NT2/D1 (cell line): ENCODE measurements at regions not wholly inside any gene's neighbourhood (a gene's known extent, or its start where the extent isn't known, plus 50 kb on each side); places are given as distances from the start of the nearest gene placed in this dataset.

Experiments used
- YY1 ChIP-seq: IDR thresholded peaks from 2 replicates; pipeline ENCODE4 v1.6.1; 2011; ENCODE audit not compliant: insufficient read length, insufficient read depth
- ZNF274 ChIP-seq: IDR thresholded peaks from 2 replicates; pipeline ENCODE4 v1.6.1; 2011; ENCODE audit warnings: mild to moderate bottlenecking, low read depth, low read length

GRCh38 chrX:85765651-85766050, 281.7 kb downstream of the CHM start:
- no peak for TF ChIP-seq YY1
- no peak for TF ChIP-seq ZNF274
